Caco-2 (cell line): ENCODE measurements at regions not wholly inside any gene's neighbourhood (a gene's known extent, or its start where the extent isn't known, plus 50 kb on each side); places are given as distances from the start of the nearest gene placed in this dataset.
A peak's percentile ranks its signal among the peaks of the same experiment; 100 is the strongest.

Source experiments
- BruUV-seq: library from RNA; stranded (reverse); fragments of 400-500 nt; replicated peaks from 2 replicates; lab custom pipeline; 2021; lab: Mats Ljungman, UMichigan
- CTCF ChIA-PET: fragments of 300-600 bp; sonication (Branson Sonifier 250); formaldehyde crosslinking; loops from one replicate; lab custom pipeline; 2022; ENCODE audit warnings: antibody characterized with exemption; lab: Charles Lee
- POLR2A ChIA-PET: fragments of 300-600 bp; sonication (Branson Sonifier 250); formaldehyde crosslinking; loops from one replicate; lab custom pipeline; 2022; ENCODE audit warnings: antibody characterized with exemption; lab: Charles Lee
- DNase-seq, 2 experiments: peaks; one replicate each; pipeline versions ENCODE4 v3.0.0 to v3.0.0-alpha.2; 2020 to 2022
- H3K27me3 ChIP-seq: replicated peaks from 2 replicates; pipeline ENCODE4 v1.6.0; 2011; ENCODE audit warnings: low read length; ENCODE audit not compliant: control insufficient read depth, insufficient read depth
- H3K36me3 ChIP-seq: 2 replicates; pipeline ENCODE4 v1.5.1; 2011; ENCODE audit warnings: low read length; ENCODE audit not compliant: control insufficient read depth, insufficient read depth
- H3K4me1 ChIP-seq: fragments of 250-450 bp; sonication (Bioruptor Pico); 2 replicates; pipeline ENCODE4 v1.5.1; 2020; ENCODE audit warnings: mild to moderate bottlenecking
- H3K4me3 ChIP-seq: 2 replicates; pipeline ENCODE4 v1.5.1; 2011; ENCODE audit warnings: low read depth, mild to moderate bottlenecking, control low read depth, low read length
- H3K9me3 ChIP-seq: fragments of 250-450 bp; sonication (Bioruptor Pico); 2 replicates; pipeline ENCODE4 v1.5.1; 2020; ENCODE audit warnings: mild to moderate bottlenecking, moderate library complexity
- H3K27ac Mint-ChIP-seq: one replicate; pipeline ENCODE4 v1.8.0; 2022; ENCODE audit warnings: mixed read lengths; ENCODE audit not compliant: unreplicated experiment
- H3K27me3 Mint-ChIP-seq: one replicate; pipeline ENCODE4 v1.8.0; 2022; ENCODE audit warnings: mixed read lengths; ENCODE audit not compliant: insufficient read depth, unreplicated experiment
- H3K36me3 Mint-ChIP-seq: one replicate; pipeline ENCODE4 v1.8.0; 2022; ENCODE audit warnings: mild to moderate bottlenecking, mixed read lengths; ENCODE audit not compliant: insufficient read depth, unreplicated experiment
- H3K4me1 Mint-ChIP-seq: one replicate; pipeline ENCODE4 v1.8.0; 2022; ENCODE audit warnings: low read depth, mixed read lengths; ENCODE audit not compliant: unreplicated experiment
- H3K4me3 Mint-ChIP-seq: one replicate; pipeline ENCODE4 v1.8.0; 2022; ENCODE audit warnings: mild to moderate bottlenecking, moderate library complexity, mixed read lengths; ENCODE audit not compliant: unreplicated experiment
- H3K9me3 Mint-ChIP-seq: one replicate; pipeline ENCODE4 v1.8.0; 2022; ENCODE audit warnings: mixed read lengths; ENCODE audit not compliant: unreplicated experiment
- intact Hi-C: fragments of 100-400 bp; cut with micrococcal nuclease; formaldehyde crosslinking; loops from one replicate; pipeline ENCODE4 v1.10.0; 2022; ENCODE audit not compliant: unreplicated experiment
- TF ChIP-seq, protein P1 (sequence below), 2 experiments: fragments of 200-600 bp in 1 of 2; IDR thresholded peaks; 1 replicate in 1 of 2; 2 replicates in 1 of 2; pipeline versions ENCODE4 v1.5.1 to v1.8.0; 2011 to 2022; ENCODE audit warnings: antibody characterized with exemption in 1 of 2, control low read depth in 1 of 2, inconsistent platforms in 1 of 2, low read depth in 1 of 2, low read length in 1 of 2, mild to moderate bottlenecking in 1 of 2, moderate library complexity in 1 of 2; ENCODE audit not compliant: insufficient read depth in 1 of 2, severe bottlenecking in 1 of 2, unreplicated experiment in 1 of 2

DNA sequence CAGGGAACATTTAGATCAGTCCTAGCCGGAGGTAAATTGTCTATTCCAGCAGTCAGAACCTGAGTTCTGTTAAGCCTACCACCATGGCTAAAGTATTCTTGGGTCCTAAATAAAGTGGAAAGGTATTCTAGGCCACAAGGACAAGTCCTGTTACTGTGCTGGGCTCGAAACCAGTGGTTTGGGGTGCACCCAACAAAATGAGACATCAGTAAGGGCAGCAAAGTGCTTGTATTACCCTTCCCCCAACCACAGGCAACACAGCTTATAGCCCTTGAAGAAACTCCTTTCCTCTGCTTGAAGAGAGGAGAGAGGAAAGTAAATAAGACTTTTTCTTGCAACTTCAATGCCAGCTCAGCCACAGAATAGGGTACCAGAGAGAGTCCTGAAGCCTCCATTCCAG, 1345.6 kb downstream of the PCDH18 start:
- H3K4me3 ChIP-seq: no peak overlapping the region
- H3K36me3 ChIP-seq: no peaks in the 10 kb centered on the region
- no peaks in the 10 kb centered on the region for H3K9me3 Mint-ChIP-seq
- ChIA-PET CTCF (no interaction called here), POLR2A (no interaction called here)
- H3K4me1 ChIP-seq: no peaks in the 10 kb centered on the region
- no peaks in the 10 kb centered on the region for H3K27me3 Mint-ChIP-seq
- no TSS peak for BruUV-seq
- intact Hi-C loops: no loop called here
- H3K36me3 Mint-ChIP-seq: no peaks in the 10 kb centered on the region
- H3K27ac Mint-ChIP-seq: no peak overlapping the region
- H3K4me3 Mint-ChIP-seq: no peak overlapping the region
- H3K9me3 ChIP-seq: no peaks in the 10 kb centered on the region
- DNase-seq: no peak
- TF ChIP-seq, protein P1, sequence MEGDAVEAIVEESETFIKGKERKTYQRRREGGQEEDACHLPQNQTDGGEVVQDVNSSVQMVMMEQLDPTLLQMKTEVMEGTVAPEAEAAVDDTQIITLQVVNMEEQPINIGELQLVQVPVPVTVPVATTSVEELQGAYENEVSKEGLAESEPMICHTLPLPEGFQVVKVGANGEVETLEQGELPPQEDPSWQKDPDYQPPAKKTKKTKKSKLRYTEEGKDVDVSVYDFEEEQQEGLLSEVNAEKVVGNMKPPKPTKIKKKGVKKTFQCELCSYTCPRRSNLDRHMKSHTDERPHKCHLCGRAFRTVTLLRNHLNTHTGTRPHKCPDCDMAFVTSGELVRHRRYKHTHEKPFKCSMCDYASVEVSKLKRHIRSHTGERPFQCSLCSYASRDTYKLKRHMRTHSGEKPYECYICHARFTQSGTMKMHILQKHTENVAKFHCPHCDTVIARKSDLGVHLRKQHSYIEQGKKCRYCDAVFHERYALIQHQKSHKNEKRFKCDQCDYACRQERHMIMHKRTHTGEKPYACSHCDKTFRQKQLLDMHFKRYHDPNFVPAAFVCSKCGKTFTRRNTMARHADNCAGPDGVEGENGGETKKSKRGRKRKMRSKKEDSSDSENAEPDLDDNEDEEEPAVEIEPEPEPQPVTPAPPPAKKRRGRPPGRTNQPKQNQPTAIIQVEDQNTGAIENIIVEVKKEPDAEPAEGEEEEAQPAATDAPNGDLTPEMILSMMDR (IDR thresholded peaks at IDR 0.05; ENCODE audit: insufficient read depth in 1 of 2, low read depth in 1 of 2, low read length in 1 of 2, severe bottlenecking in 1 of 2, unreplicated experiment in 1 of 2): no peak
- no peaks in the 10 kb centered on the region for H3K27me3 ChIP-seq
- no peaks in the 10 kb centered on the region for H3K4me1 Mint-ChIP-seq

DNA sequence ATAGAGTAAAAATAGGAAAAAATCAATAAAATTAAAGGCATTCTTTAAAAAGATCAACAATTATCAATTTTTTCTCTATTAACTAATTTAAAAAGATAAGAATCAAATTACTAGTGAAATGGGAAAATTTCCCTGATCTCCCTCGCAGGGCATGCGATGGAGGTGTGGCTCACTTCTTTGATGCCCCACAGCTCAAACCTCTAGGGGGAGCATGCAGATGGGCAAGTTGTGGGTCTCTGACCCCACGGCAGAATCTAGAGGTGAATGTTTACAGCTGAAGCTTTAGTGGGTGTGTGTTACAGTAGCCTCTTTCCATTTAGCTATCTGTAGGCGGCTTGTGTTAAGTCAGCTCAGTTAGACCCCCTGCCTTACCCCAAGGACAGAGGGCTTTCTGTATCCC, 1348.8 kb downstream of the PCDH18 start:
- Histone ChIP-seq H3K36me3 (no peaks in the 10 kb centered on the region), H3K27me3 (no peaks in the 10 kb centered on the region), H3K4me3 (no peak overlapping the region), H3K9me3 (no peaks in the 10 kb centered on the region), H3K4me1 (no peaks in the 10 kb centered on the region)
- no peak overlapping the region for H3K4me3 Mint-ChIP-seq
- no peaks in the 10 kb centered on the region for H3K27me3 Mint-ChIP-seq
- no peaks in the 10 kb centered on the region for H3K36me3 Mint-ChIP-seq
- DNase-seq: peak in 1 of 2 experiments; percentile 8
- CTCF ChIA-PET: no interaction called here
- H3K4me1 Mint-ChIP-seq: no peaks in the 10 kb centered on the region
- POLR2A ChIA-PET: no interaction called here
- intact Hi-C loops: no loop called here
- no TSS peak for BruUV-seq
- H3K27ac Mint-ChIP-seq: no peak overlapping the region
- no peaks in the 10 kb centered on the region for H3K9me3 Mint-ChIP-seq
- TF ChIP-seq, protein P1 (IDR thresholded peaks at IDR 0.05; ENCODE audit: insufficient read depth in 1 of 2, low read depth in 1 of 2, low read length in 1 of 2, severe bottlenecking in 1 of 2, unreplicated experiment in 1 of 2): no peak

DNA sequence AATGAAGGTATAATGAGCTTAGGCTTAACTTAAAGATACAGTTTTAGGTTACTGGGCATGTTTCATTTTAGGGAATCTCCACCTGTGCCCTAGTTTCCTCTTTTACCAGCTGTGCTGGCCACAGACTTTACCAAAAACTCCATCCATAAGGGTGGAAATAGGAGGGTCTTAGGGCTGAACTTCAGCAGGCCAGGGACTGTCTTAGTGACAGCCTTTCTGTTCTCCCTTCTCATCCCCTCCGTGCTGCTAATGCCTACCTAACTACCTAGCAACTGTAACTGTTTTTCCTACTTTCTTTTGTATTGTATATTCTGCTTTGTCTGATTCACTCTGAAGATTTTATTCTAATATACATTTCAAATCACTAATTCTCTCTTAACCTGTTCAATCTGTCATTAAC, 1375.3 kb downstream of the PCDH18 start:
- Histone ChIP-seq H3K4me1 (no peaks in the 10 kb centered on the region), H3K27me3 (no peaks in the 10 kb centered on the region), H3K9me3 (no peaks in the 10 kb centered on the region; the same call in 1 of the 2 replicates), H3K4me3 (no peak overlapping the region), H3K36me3 (no peaks in the 10 kb centered on the region)
- no peak for DNase-seq
- Mint-ChIP-seq H3K36me3 (no peaks in the 10 kb centered on the region), H3K27me3 (no peaks in the 10 kb centered on the region), H3K4me3 (no peak overlapping the region), H3K27ac (no peak overlapping the region), H3K4me1 (no peaks in the 10 kb centered on the region), H3K9me3 (no peaks in the 10 kb centered on the region)
- BruUV-seq: no TSS peak
- TF ChIP-seq, protein P1 (IDR thresholded peaks at IDR 0.05; ENCODE audit: insufficient read depth in 1 of 2, low read depth in 1 of 2, low read length in 1 of 2, severe bottlenecking in 1 of 2, unreplicated experiment in 1 of 2): no peak
- CTCF ChIA-PET: no interaction called here
- POLR2A ChIA-PET: no interaction called here
- intact Hi-C loops: no loop called here
